T-cell (primary cell): ENCODE measurements at regions not wholly inside any gene's neighbourhood (a gene's known extent, or its start where the extent isn't known, plus 50 kb on each side); places are given as distances from the start of the nearest gene placed in this dataset.
"Not testable (repeated sequence)": the region's sequence is repeated elsewhere in the genome, so short reads cannot be mapped to it uniquely, and the experiment has no call there.

ENCODE experiments used
- ATAC-seq, 4 experiments: fragments of 200-7000 bp in 3 of 4; fragments of 150-1000 bp in 1 of 4; cut with Tn5 transposase; replicated peaks in 1 of 4; 1 replicate in 3 of 4; 2 replicates in 1 of 4; pipeline ENCODE4 v1.10.0; 2021; ENCODE audit warnings: moderate library complexity in 3 of 4, mild to moderate bottlenecking in 2 of 4, moderate number of reproducible peaks in 1 of 4
- CTCF ChIA-PET, 2 donors: fragments of 300-600 bp; sonication (Branson Sonifier 250); formaldehyde crosslinking; loops; one replicate each; lab custom pipeline; 2022; ENCODE audit warnings: antibody characterized with exemption in 2 of 2; lab: Charles Lee
- POLR2A ChIA-PET, 2 donors: fragments of 300-600 bp; sonication (Branson Sonifier 250); formaldehyde crosslinking; loops; one replicate each; lab custom pipeline; 2022; ENCODE audit warnings: antibody characterized with exemption in 2 of 2; lab: Charles Lee
- DNase-seq, 35 experiments: peaks; one replicate each; pipeline versions ENCODE4 v3.0.0 to v3.0.0-alpha.2; 2013 to 2023
- H3K27ac ChIP-seq: one replicate; pipeline ENCODE4 v1.5.1; 2013; ENCODE audit warnings: low read length
- H3K27me3 ChIP-seq, 2 experiments: replicated peaks in 1 of 2; 1 replicate in 1 of 2; 2 replicates in 1 of 2; pipeline versions ENCODE4 v1.6.1 to v1.7.0; 2013; ENCODE audit warnings: low read length in 1 of 2, mixed read lengths in 1 of 2; ENCODE audit not compliant: control insufficient read depth in 2 of 2, insufficient read depth in 2 of 2; ENCODE audit errors: extremely low read depth in 1 of 2
- H3K36me3 ChIP-seq, 2 donors: 1 replicate in 1 of 2; 2 replicates in 1 of 2; pipeline versions ENCODE4 v1.6.1 to v1.7.0; 2013; ENCODE audit warnings: low read length in 1 of 2; ENCODE audit not compliant: control insufficient read depth in 2 of 2, insufficient read depth in 1 of 2; ENCODE audit errors: extremely low read depth in 1 of 2
- H3K4me1 ChIP-seq, 2 experiments: 1 replicate in 1 of 2; 2 replicates in 1 of 2; pipeline versions ENCODE4 v1.6.1 to v1.7.0; 2013; ENCODE audit warnings: low read length in 2 of 2, mixed read lengths in 1 of 2; ENCODE audit not compliant: insufficient read depth in 2 of 2, control insufficient read depth in 1 of 2; ENCODE audit errors: extremely low read depth in 1 of 2
- H3K4me3 ChIP-seq, 2 donors: 1 replicate in 1 of 2; 2 replicates in 1 of 2; pipeline versions ENCODE4 v1.5.1 to v1.7.0; 2013; ENCODE audit warnings: mild to moderate bottlenecking in 2 of 2, low read length in 1 of 2, moderate library complexity in 1 of 2; ENCODE audit not compliant: control insufficient read depth in 1 of 2; ENCODE audit errors: extremely low read depth in 1 of 2
- H3K9me3 ChIP-seq: 2 replicates; pipeline ENCODE4 v1.7.0; 2013
- H3K27ac Mint-ChIP-seq, 2 donors: one replicate each; pipeline ENCODE4 v1.8.0; 2020 to 2021; ENCODE audit warnings: mild to moderate bottlenecking in 2 of 2, mixed read lengths in 2 of 2
- H3K27me3 Mint-ChIP-seq, 2 donors: one replicate each; pipeline ENCODE4 v1.8.0; 2021 to 2022; ENCODE audit warnings: mixed read lengths in 2 of 2
- H3K36me3 Mint-ChIP-seq: one replicate; pipeline ENCODE4 v1.8.0; 2021; ENCODE audit warnings: mixed read lengths
- H3K4me1 Mint-ChIP-seq, 3 donors: one replicate each; pipeline ENCODE4 v1.8.0; 2020 to 2022; ENCODE audit warnings: mixed read lengths in 3 of 3, mild to moderate bottlenecking in 1 of 3
- H3K4me3 Mint-ChIP-seq, 3 donors: one replicate each; pipeline ENCODE4 v1.8.0; 2020 to 2022; ENCODE audit warnings: mild to moderate bottlenecking in 3 of 3, mixed read lengths in 3 of 3, moderate library complexity in 3 of 3
- H3K9me3 Mint-ChIP-seq, 3 donors: one replicate each; pipeline ENCODE4 v1.8.0; 2020 to 2022; ENCODE audit warnings: mixed read lengths in 3 of 3
- WGBS: methylation state at CpG from one replicate; pipeline ENCODE4 v1.1.5; 2013; ENCODE audit warnings: missing lambda C conversion rate; ENCODE audit not compliant: insufficient coverage; 5-methylcytosine and 5-hydroxymethylcytosine counted together

GRCh38 chr6:121717686-121718085 lies 282.2 kb downstream of the GJA1 start:
- Mint-ChIP-seq H3K4me1 (no peaks in the 10 kb centered on the region), H3K9me3 (peaks cover 2 to 20% (median 15%) of the 10 kb centered on the region in 3 donors), H3K36me3 (no peaks in the 10 kb centered on the region), H3K27me3 (no peaks in the 10 kb centered on the region), H3K4me3 (no peak overlapping the region), H3K27ac (no peak overlapping the region)
- H3K9me3 ChIP-seq: no peaks in the 10 kb centered on the region
- H3K4me3 ChIP-seq: no peak overlapping the region
- ChIA-PET CTCF (no interaction called here), POLR2A (interaction anchor here in 1 of 2 donors (0.6 kb wide), 1 partner anchor 184 kb away, joined by 3 read pairs; no protein-coding TSS in a partner anchor)
- no peaks in the 10 kb centered on the region for H3K4me1 ChIP-seq
- no peak for DNase-seq
- ATAC-seq: no peak
- H3K36me3 ChIP-seq: no peaks in the 10 kb centered on the region
- no peaks in the 10 kb centered on the region for H3K27me3 ChIP-seq
- H3K27ac ChIP-seq: no peak overlapping the region
- WGBS: no CpG with 5 or more reads among the region's 4 CpGs

- H3K36me3 ChIP-seq, H3K27me3 Mint-ChIP-seq, DNase-seq, H3K36me3 Mint-ChIP-seq, POLR2A ChIA-PET, H3K27ac Mint-ChIP-seq, H3K4me3 Mint-ChIP-seq, H3K27me3 ChIP-seq, ATAC-seq, H3K4me3 ChIP-seq, H3K4me1 Mint-ChIP-seq, H3K9me3 ChIP-seq, H3K4me1 ChIP-seq, H3K27ac ChIP-seq: not testable (repeated sequence)
- CTCF ChIA-PET: interaction anchor here in 1 of 2 donors (0.6 kb wide), 1 partner anchor 199 kb away, joined by 3 read pairs; no protein-coding TSS in a partner anchor
- no CpG with 5 or more reads among the region's 1 CpG for WGBS
- H3K9me3 Mint-ChIP-seq: peaks cover 2 to 20% (median 15%) of the 10 kb centered on the region in 3 donors
These were observed 285.4 kb downstream of the GJA1 start for GRCh38 chr6:121720867-121721266.

GRCh38 chr6:121723623-121724022 lies 288.2 kb downstream of the GJA1 start:
- H3K4me1 Mint-ChIP-seq: no peaks in the 10 kb centered on the region
- H3K27me3 Mint-ChIP-seq: no peaks in the 10 kb centered on the region
- ChIA-PET POLR2A (no interaction called here), CTCF (no interaction called here)
- H3K9me3 Mint-ChIP-seq: peaks cover 2 to 13% (median 8%) of the 10 kb centered on the region in 3 donors
- no peaks in the 10 kb centered on the region for H3K4me1 ChIP-seq
- H3K27me3 ChIP-seq: no peaks in the 10 kb centered on the region
- H3K9me3 ChIP-seq: no peaks in the 10 kb centered on the region
- no peaks in the 10 kb centered on the region for H3K36me3 Mint-ChIP-seq
- DNase-seq: no peak
- no CpG with 5 or more reads among the region's 2 CpGs for WGBS
- no peaks in the 10 kb centered on the region for H3K36me3 ChIP-seq
- no peak overlapping the region for H3K4me3 ChIP-seq
- H3K27ac Mint-ChIP-seq: no peak overlapping the region
- H3K27ac ChIP-seq: no peak overlapping the region
- no peak for ATAC-seq
- H3K4me3 Mint-ChIP-seq: no peak overlapping the region

GRCh38 chr6:121724576-121724975 lies 289.1 kb downstream of the GJA1 start:
- H3K4me1 Mint-ChIP-seq: no peaks in the 10 kb centered on the region
- H3K4me3 Mint-ChIP-seq: no peak overlapping the region

DNA sequence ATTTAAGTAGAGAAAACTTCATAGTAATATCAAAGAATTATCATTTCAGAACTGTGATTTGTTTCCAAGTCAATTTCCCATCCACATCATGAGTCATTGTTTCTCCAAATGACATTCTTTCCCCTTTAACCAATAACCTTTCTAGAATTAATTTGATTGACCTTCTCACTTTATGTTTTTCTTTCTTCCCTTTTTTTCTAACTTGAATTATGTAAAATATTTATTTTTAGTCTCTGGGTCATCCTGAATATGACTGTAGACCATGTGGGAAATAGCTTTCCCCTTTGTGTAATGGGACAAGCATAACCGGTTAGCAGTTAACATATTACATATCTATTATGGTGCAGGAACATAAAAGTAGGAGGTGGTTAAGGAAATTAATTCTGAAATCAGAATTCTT lies 291.1 kb downstream of the GJA1 start:
- Histone ChIP-seq H3K27me3 (no peaks in the 10 kb centered on the region), H3K9me3 (no peaks in the 10 kb centered on the region), H3K4me3 (no peak overlapping the region), H3K27ac (no peak overlapping the region), H3K4me1 (no peaks in the 10 kb centered on the region), H3K36me3 (no peaks in the 10 kb centered on the region)
- H3K4me3 Mint-ChIP-seq: no peak overlapping the region
- CTCF ChIA-PET: no interaction called here
- no peak overlapping the region for H3K27ac Mint-ChIP-seq
- peaks cover 0 to 10% (median 9%) of the 10 kb centered on the region in 3 donors for H3K9me3 Mint-ChIP-seq
- H3K36me3 Mint-ChIP-seq: no peaks in the 10 kb centered on the region
- no peak for DNase-seq
- no peaks in the 10 kb centered on the region for H3K27me3 Mint-ChIP-seq
- POLR2A ChIA-PET: no interaction called here
- H3K4me1 Mint-ChIP-seq: no peaks in the 10 kb centered on the region
- no peak for ATAC-seq
- no CpG with 5 or more reads among the region's 1 CpG for WGBS

More at GRCh38 chr6:121724576-121724975, 289.1 kb downstream of the GJA1 start:
- ATAC-seq (no peak), DNase-seq (no peak)
- no peak overlapping the region for H3K4me3 ChIP-seq
- no peak overlapping the region for H3K27ac ChIP-seq
- WGBS: no CpG with 5 or more reads among the region's 2 CpGs
- no peaks in the 10 kb centered on the region for H3K27me3 ChIP-seq
- Mint-ChIP-seq H3K9me3 (peaks cover 2 to 13% (median 8%) of the 10 kb centered on the region in 3 donors), H3K36me3 (no peaks in the 10 kb centered on the region), H3K27ac (no peak overlapping the region), H3K27me3 (no peaks in the 10 kb centered on the region)
- POLR2A ChIA-PET: no interaction called here
- H3K4me1 ChIP-seq: no peaks in the 10 kb centered on the region
- H3K36me3 ChIP-seq: no peaks in the 10 kb centered on the region
- no peaks in the 10 kb centered on the region for H3K9me3 ChIP-seq
- CTCF ChIA-PET: no interaction called here

DNA sequence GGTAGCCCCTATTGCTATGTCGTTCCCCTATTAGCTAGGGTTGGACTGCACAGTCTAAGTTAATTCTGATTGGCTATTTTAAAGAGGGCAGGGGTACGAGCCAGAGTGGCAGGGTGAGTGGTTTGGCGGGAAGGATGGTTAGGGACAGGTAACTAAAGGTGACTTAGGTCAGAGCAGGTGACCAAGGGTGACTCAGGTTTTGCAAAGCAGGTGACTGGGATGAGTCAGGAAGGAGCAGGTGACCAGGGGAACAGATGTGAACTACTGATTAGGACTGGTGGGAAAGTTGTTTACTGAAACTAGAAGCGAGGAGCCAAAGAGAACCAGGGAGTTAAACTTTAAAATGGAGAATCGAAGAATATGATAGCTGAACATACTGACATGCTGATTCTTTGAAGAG lies 295.2 kb downstream of the GJA1 start:
- no peak for ATAC-seq
- H3K27me3 ChIP-seq: no peaks in the 10 kb centered on the region
- 90% methylated on average over 3 of the region's 5 CpGs for WGBS

DNA sequence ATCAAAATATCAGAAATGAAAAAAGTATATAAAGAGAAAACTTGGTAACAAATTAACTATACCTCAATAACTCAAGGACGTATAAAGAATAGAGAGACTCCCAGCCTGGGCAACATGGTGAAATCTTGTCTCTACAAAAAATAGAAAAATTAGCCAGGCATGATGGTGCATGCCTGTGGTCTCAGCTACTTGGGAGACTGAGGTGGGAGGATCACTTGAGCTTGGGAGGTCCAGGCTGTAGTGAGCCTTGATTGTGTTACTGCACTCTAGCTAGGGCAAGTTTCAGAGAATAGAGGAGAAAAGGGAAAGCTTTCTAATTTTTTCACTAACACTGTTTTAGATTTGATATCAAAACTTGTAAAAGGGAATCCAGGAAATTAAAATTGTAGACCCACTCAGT lies 295.9 kb downstream of the GJA1 start:
- ChIA-PET POLR2A (no interaction called here), CTCF (interaction anchor here in 1 of 2 donors (1.0 kb wide), 1 partner anchor 30 kb away, joined by 3 read pairs; no protein-coding TSS in a partner anchor)
- Histone ChIP-seq H3K27ac (no peak overlapping the region), H3K36me3 (no peaks in the 10 kb centered on the region), H3K4me1 (no peaks in the 10 kb centered on the region), H3K4me3 (no peak overlapping the region), H3K9me3 (no peaks in the 10 kb centered on the region), H3K27me3 (no peaks in the 10 kb centered on the region)
- ATAC-seq: no peak
- DNase-seq: no peak
- H3K9me3 Mint-ChIP-seq: peaks cover 0 to 10% (median 9%) of the 10 kb centered on the region in 3 donors
- no CpG with 5 or more reads among the region's 1 CpG for WGBS
- no peaks in the 10 kb centered on the region for H3K36me3 Mint-ChIP-seq
- no peaks in the 10 kb centered on the region for H3K4me1 Mint-ChIP-seq
- no peaks in the 10 kb centered on the region for H3K27me3 Mint-ChIP-seq
- no peak overlapping the region for H3K27ac Mint-ChIP-seq
- no peak overlapping the region for H3K4me3 Mint-ChIP-seq

More for the DNA sequence above, 295.2 kb downstream of the GJA1 start:
- Mint-ChIP-seq H3K9me3 (peaks cover 0 to 10% (median 9%) of the 10 kb centered on the region in 3 donors), H3K36me3 (no peaks in the 10 kb centered on the region), H3K27ac (no peak overlapping the region), H3K27me3 (no peaks in the 10 kb centered on the region), H3K4me3 (no peak overlapping the region), H3K4me1 (no peaks in the 10 kb centered on the region)
- ChIA-PET CTCF (no interaction called here), POLR2A (no interaction called here)
- Histone ChIP-seq H3K9me3 (no peaks in the 10 kb centered on the region), H3K4me3 (no peak overlapping the region), H3K36me3 (no peaks in the 10 kb centered on the region), H3K27ac (no peak overlapping the region), H3K4me1 (no peaks in the 10 kb centered on the region)
- DNase-seq: no peak
